ENCODE measurements at regions not wholly inside any gene's neighbourhood (a gene's known extent, or its start where the extent isn't known, plus 50 kb on each side); places are given as distances from the start of the nearest gene placed in this dataset.

DNA sequence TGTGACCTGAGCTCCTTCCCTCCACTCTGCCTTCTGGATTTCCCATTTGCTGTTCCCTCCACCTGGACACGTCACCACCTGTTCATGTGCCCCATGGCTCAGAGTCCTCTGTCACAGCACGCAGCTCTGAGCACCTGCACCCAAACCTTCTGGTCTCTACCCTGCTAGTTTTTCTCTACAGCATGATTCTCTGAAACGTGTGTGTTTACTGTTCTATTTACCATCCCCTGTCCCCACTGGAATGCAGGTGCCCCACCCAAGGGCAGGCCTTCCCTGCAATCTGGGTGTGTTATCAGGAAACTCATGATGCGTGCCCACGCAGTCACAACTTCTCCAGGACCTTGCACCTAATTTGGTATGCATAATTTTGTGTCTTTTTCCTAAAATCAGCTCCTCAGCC, 284.4 kb upstream of the IGFBP3 start:
- H3K27me3 ChIP-seq (replicated peaks in 1 of 2; ENCODE audit: control insufficient read depth in 2 of 2, insufficient read depth in 2 of 2, low read length in 1 of 2), result no peaks in the 10 kb centered on the region
- no peak overlapping the region for H3K27ac ChIP-seq (ENCODE audit: control insufficient read depth, insufficient read depth)
- ChIA-PET POLR2A (no interaction called here), SMC1A (ENCODE audit: uncharacterized antibody, unreplicated experiment) (interaction anchor here (0.6 to 1.7 kb wide), 8 partner anchors 14 to 283 kb away, joined by 3 to 7 read pairs (median 3); no protein-coding TSS in a partner anchor), CTCF (no interaction called here), RAD21 (ENCODE audit: unreplicated experiment) (interaction anchor here (0.6 to 1.5 kb wide), 4 partner anchors 53 to 463 kb away, joined by 3 to 4 read pairs (median 4); no protein-coding TSS in a partner anchor)
- H3K36me3 ChIP-seq (ENCODE audit: control insufficient read depth in 2 of 2, insufficient read depth in 2 of 2, low read length in 1 of 2), result no peaks in the 10 kb centered on the region
- no peak for TF ChIP-seq IRF4 (IDR thresholded peaks at IDR 0.05; ENCODE audit: low read depth, low read length)
- TF ChIP-seq NFIC (IDR thresholded peaks at IDR 0.05; ENCODE audit: low read depth, low read length), result no peak
- TF ChIP-seq, protein P1, sequence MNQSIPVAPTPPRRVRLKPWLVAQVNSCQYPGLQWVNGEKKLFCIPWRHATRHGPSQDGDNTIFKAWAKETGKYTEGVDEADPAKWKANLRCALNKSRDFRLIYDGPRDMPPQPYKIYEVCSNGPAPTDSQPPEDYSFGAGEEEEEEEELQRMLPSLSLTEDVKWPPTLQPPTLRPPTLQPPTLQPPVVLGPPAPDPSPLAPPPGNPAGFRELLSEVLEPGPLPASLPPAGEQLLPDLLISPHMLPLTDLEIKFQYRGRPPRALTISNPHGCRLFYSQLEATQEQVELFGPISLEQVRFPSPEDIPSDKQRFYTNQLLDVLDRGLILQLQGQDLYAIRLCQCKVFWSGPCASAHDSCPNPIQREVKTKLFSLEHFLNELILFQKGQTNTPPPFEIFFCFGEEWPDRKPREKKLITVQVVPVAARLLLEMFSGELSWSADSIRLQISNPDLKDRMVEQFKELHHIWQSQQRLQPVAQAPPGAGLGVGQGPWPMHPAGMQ (IDR thresholded peaks at IDR 0.05; ENCODE audit: borderline replicate concordance), result no peak
- TF ChIP-seq, protein P2, sequence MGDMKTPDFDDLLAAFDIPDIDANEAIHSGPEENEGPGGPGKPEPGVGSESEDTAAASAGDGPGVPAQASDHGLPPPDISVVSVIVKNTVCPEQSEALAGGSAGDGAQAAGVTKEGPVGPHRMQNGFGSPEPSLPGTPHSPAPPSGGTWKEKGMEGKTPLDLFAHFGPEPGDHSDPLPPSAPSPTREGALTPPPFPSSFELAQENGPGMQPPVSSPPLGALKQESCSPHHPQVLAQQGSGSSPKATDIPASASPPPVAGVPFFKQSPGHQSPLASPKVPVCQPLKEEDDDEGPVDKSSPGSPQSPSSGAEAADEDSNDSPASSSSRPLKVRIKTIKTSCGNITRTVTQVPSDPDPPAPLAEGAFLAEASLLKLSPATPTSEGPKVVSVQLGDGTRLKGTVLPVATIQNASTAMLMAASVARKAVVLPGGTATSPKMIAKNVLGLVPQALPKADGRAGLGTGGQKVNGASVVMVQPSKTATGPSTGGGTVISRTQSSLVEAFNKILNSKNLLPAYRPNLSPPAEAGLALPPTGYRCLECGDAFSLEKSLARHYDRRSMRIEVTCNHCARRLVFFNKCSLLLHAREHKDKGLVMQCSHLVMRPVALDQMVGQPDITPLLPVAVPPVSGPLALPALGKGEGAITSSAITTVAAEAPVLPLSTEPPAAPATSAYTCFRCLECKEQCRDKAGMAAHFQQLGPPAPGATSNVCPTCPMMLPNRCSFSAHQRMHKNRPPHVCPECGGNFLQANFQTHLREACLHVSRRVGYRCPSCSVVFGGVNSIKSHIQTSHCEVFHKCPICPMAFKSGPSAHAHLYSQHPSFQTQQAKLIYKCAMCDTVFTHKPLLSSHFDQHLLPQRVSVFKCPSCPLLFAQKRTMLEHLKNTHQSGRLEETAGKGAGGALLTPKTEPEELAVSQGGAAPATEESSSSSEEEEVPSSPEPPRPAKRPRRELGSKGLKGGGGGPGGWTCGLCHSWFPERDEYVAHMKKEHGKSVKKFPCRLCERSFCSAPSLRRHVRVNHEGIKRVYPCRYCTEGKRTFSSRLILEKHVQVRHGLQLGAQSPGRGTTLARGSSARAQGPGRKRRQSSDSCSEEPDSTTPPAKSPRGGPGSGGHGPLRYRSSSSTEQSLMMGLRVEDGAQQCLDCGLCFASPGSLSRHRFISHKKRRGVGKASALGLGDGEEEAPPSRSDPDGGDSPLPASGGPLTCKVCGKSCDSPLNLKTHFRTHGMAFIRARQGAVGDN (IDR thresholded peaks at IDR 0.05), result no peak
- TF ChIP-seq, protein P3, sequence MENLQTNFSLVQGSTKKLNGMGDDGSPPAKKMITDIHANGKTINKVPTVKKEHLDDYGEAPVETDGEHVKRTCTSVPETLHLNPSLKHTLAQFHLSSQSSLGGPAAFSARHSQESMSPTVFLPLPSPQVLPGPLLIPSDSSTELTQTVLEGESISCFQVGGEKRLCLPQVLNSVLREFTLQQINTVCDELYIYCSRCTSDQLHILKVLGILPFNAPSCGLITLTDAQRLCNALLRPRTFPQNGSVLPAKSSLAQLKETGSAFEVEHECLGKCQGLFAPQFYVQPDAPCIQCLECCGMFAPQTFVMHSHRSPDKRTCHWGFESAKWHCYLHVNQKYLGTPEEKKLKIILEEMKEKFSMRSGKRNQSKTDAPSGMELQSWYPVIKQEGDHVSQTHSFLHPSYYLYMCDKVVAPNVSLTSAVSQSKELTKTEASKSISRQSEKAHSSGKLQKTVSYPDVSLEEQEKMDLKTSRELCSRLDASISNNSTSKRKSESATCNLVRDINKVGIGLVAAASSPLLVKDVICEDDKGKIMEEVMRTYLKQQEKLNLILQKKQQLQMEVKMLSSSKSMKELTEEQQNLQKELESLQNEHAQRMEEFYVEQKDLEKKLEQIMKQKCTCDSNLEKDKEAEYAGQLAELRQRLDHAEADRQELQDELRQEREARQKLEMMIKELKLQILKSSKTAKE (IDR thresholded peaks at IDR 0.05; ENCODE audit: low read depth, poor library complexity, severe bottlenecking), result no peak
- no peak for TF ChIP-seq YBX1 (IDR thresholded peaks at IDR 0.05)
- TF ChIP-seq ZSCAN29 (IDR thresholded peaks at IDR 0.05), result no peak
- TF ChIP-seq DPF2 (IDR thresholded peaks at IDR 0.05), result no peak
- TF ChIP-seq MTA3 (IDR thresholded peaks at IDR 0.05; ENCODE audit: borderline replicate concordance, low read length), result no peak
- TF ChIP-seq MYC (IDR thresholded peaks at IDR 0.05; ENCODE audit: insufficient read depth, insufficient read length, insufficient replicate concordance, low read length, severe bottlenecking), result no peak
- TF ChIP-seq ESRRA (IDR thresholded peaks at IDR 0.05; ENCODE audit: low read length), result no peak
- TF ChIP-seq, protein P4, sequence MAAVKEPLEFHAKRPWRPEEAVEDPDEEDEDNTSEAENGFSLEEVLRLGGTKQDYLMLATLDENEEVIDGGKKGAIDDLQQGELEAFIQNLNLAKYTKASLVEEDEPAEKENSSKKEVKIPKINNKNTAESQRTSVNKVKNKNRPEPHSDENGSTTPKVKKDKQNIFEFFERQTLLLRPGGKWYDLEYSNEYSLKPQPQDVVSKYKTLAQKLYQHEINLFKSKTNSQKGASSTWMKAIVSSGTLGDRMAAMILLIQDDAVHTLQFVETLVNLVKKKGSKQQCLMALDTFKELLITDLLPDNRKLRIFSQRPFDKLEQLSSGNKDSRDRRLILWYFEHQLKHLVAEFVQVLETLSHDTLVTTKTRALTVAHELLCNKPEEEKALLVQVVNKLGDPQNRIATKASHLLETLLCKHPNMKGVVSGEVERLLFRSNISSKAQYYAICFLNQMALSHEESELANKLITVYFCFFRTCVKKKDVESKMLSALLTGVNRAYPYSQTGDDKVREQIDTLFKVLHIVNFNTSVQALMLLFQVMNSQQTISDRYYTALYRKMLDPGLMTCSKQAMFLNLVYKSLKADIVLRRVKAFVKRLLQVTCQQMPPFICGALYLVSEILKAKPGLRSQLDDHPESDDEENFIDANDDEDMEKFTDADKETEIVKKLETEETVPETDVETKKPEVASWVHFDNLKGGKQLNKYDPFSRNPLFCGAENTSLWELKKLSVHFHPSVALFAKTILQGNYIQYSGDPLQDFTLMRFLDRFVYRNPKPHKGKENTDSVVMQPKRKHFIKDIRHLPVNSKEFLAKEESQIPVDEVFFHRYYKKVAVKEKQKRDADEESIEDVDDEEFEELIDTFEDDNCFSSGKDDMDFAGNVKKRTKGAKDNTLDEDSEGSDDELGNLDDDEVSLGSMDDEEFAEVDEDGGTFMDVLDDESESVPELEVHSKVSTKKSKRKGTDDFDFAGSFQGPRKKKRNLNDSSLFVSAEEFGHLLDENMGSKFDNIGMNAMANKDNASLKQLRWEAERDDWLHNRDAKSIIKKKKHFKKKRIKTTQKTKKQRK (IDR thresholded peaks at IDR 0.05; ENCODE audit: low read depth, low read length), result no peak
- TF ChIP-seq MTA2 (IDR thresholded peaks at IDR 0.05; ENCODE audit: low read depth), result no peak
- TF ChIP-seq BHLHE40 (IDR thresholded peaks at IDR 0.05; ENCODE audit: borderline replicate concordance in 1 of 2, low read depth in 2 of 2, low read length in 1 of 2), result no peak
- no peak for TF ChIP-seq CBX3 (IDR thresholded peaks at IDR 0.05; ENCODE audit: borderline replicate concordance, low read depth)
- peaks cover 10% of the 10 kb centered on the region for H3K4me1 ChIP-seq (ENCODE audit: control insufficient read depth, insufficient read depth, low read length)
- no peak for FAIRE-seq
- no peak overlapping the region for H3K4me3 ChIP-seq
- no peak overlapping the region for H2AFZ ChIP-seq (ENCODE audit: control insufficient read depth, low read depth, low read length)
- intact Hi-C loops (cut with micrococcal nuclease; ENCODE audit: unreplicated experiment), result no loop called here
- WGBS (ENCODE audit: insufficient coverage, insufficient replicate concordance, low lambda C conversion rate, missing lambda C conversion rate), result 32% methylated on average over 5 of the region's 5 CpGs
- in situ Hi-C loops (cut with MboI), result no loop called here
- no peaks in the 10 kb centered on the region for H4K20me1 ChIP-seq (ENCODE audit: control insufficient read depth, insufficient read depth)
- DNase-seq (ENCODE audit: low read depth, low spot score), result no peak
- no TSS peak for BruUV-seq (replicated peaks)
- no peak overlapping the region for H3K9ac ChIP-seq (ENCODE audit: control insufficient read depth, insufficient read depth, low read length)
- H3K9me3 ChIP-seq (replicated peaks; ENCODE audit: control insufficient read depth, insufficient read depth, low read length), result no peaks in the 10 kb centered on the region
- ATAC-seq, result no peak
- no peak overlapping the region for H3K4me2 ChIP-seq (ENCODE audit: control insufficient read depth, insufficient read depth)
- H3K79me2 ChIP-seq (ENCODE audit: control insufficient read depth, insufficient read depth, low read length), result no peaks in the 10 kb centered on the region
